Tibial nerve (tissue), 4 donors: ENCODE measurements at regions not wholly inside any gene's neighbourhood (a gene's known extent, or its start where the extent isn't known, plus 50 kb on each side); places are given as distances from the start of the nearest gene placed in this dataset.

Experiments used
- EP300 ChIP-seq, 2 donors: sonication (generic); formaldehyde crosslinking; IDR thresholded peaks; one replicate each; pipeline ENCODE4 v1.6.1; 2017; ENCODE audit warnings: antibody characterized with exemption in 2 of 2, mild to moderate bottlenecking in 1 of 2
- POLR2A ChIP-seq, 2 donors: fragments of 450-650 bp; IDR thresholded peaks; one replicate each; pipeline ENCODE4 v1.6.1; 2017; ENCODE audit warnings: antibody characterized with exemption in 2 of 2, mild to moderate bottlenecking in 2 of 2, moderate library complexity in 2 of 2
- TF ChIP-seq, protein P1 (sequence below), 5 experiments: fragments of 200-600 bp in 3 of 5; fragments of 450-650 bp in 2 of 5; sonication (generic) in 3 of 5; IDR thresholded peaks; one replicate each; pipeline ENCODE4 v1.5.1; 2016 to 2019; ENCODE audit warnings: antibody characterized with exemption in 5 of 5, mild to moderate bottlenecking in 3 of 5, moderate library complexity in 2 of 5

DNA sequence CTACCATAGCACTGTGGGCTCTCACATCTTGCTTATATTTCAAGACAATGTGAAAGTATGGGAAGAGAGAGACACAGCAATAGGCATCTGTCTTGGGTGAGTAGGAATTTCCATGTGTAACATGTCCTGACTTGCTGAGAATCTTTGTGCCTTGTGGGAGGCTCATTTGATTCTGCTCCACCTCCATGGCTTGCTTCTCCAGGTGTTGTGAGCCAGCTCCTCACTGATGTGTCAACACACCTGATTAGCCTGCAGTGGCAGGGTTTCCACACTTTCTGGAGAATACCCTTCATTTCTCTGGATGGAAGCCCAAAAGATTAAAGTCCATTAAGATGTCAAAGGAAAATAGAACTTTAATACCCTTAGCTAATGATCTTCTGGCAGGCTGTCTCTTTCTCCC, 613.6 kb downstream of the ZNF608 start:
- TF ChIP-seq, protein P1, sequence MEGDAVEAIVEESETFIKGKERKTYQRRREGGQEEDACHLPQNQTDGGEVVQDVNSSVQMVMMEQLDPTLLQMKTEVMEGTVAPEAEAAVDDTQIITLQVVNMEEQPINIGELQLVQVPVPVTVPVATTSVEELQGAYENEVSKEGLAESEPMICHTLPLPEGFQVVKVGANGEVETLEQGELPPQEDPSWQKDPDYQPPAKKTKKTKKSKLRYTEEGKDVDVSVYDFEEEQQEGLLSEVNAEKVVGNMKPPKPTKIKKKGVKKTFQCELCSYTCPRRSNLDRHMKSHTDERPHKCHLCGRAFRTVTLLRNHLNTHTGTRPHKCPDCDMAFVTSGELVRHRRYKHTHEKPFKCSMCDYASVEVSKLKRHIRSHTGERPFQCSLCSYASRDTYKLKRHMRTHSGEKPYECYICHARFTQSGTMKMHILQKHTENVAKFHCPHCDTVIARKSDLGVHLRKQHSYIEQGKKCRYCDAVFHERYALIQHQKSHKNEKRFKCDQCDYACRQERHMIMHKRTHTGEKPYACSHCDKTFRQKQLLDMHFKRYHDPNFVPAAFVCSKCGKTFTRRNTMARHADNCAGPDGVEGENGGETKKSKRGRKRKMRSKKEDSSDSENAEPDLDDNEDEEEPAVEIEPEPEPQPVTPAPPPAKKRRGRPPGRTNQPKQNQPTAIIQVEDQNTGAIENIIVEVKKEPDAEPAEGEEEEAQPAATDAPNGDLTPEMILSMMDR (IDR thresholded peaks at IDR 0.05) = no peak
- no peak for TF ChIP-seq EP300 (IDR thresholded peaks at IDR 0.05)
- TF ChIP-seq POLR2A (IDR thresholded peaks at IDR 0.05) = no peak
